ENCODE measurements at regions not wholly inside any gene's neighbourhood (a gene's known extent, or its start where the extent isn't known, plus 50 kb on each side); places are given as distances from the start of the nearest gene placed in this dataset.

DNA sequence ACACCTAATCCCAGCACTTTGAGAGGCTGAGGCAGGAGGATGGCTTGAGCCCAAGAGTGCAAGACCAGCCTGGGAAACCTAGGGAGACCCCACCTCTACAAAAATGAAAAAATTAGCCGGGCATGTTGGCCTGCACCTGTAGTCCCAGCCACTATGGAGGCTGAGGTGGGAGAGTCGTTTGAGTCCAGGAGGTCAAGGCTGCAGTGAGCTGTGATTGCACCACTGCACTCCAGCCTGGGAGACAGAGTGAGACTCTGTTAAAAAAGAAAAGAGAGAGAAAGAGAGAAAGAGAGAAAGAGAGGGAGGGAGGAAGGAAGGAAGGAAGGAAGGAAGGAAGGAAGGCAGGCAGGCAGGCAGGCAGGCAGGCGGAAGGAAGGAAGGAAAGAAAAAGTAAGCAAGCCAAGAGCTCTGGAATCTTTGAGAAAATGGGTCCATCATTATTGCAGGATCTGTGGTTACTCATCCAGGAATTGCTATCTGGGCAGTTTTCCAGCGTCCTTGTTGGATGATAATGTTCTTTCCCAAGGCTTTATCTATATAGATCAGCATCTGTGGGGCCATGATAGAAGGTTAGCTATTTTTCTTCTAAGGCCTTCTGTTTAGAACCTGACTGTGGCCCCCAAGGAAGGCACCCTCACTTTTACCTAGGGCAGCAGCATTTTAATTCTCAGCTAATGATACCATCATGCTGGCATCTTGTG, 533.2 kb upstream of the CDH5 start:
- TF ChIP-seq, protein P1, sequence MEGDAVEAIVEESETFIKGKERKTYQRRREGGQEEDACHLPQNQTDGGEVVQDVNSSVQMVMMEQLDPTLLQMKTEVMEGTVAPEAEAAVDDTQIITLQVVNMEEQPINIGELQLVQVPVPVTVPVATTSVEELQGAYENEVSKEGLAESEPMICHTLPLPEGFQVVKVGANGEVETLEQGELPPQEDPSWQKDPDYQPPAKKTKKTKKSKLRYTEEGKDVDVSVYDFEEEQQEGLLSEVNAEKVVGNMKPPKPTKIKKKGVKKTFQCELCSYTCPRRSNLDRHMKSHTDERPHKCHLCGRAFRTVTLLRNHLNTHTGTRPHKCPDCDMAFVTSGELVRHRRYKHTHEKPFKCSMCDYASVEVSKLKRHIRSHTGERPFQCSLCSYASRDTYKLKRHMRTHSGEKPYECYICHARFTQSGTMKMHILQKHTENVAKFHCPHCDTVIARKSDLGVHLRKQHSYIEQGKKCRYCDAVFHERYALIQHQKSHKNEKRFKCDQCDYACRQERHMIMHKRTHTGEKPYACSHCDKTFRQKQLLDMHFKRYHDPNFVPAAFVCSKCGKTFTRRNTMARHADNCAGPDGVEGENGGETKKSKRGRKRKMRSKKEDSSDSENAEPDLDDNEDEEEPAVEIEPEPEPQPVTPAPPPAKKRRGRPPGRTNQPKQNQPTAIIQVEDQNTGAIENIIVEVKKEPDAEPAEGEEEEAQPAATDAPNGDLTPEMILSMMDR (IDR thresholded peaks at IDR 0.05) = no peak
- no peak for TF ChIP-seq POLR2A (IDR thresholded peaks at IDR 0.05)
- no peaks in the 10 kb centered on the region for H3K4me1 ChIP-seq
- H3K9me3 ChIP-seq = no peaks in the 10 kb centered on the region
- intact Hi-C loops (cut with DNase I; ENCODE audit: low total_unique reads) = no loop called here
- H3K27ac ChIP-seq = no peak overlapping the region
- H3K27me3 ChIP-seq = no peaks in the 10 kb centered on the region
- no peak overlapping the region for H3K4me3 ChIP-seq
- no peaks in the 10 kb centered on the region for H3K36me3 ChIP-seq
- DNase-seq = peak in 1 of 2 donors; percentile 19

DNA sequence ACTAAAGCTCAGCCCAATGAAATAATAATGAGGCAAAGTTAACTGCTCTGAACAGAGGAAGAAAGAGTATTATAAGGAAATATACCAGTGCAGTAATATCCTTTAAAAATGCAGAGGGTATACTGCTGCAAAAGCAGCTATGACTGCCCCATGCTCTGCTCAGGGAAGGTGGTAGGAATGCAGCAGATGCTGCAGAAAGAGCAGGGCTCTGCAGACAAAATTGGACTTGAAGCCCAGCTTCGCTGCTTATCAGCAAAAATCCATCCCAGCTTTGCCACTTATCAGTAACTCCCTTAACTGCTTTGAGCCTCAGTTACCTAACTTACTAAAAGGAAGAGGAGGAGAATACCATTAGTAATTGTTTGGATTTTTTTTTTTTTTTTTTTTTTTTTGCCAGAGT, 533.8 kb upstream of the CDH5 start:
- DNase-seq = no peak
- intact Hi-C loops (cut with DNase I; ENCODE audit: low total_unique reads) = no loop called here
- H3K27ac ChIP-seq = no peak overlapping the region
- H3K4me1 ChIP-seq = no peaks in the 10 kb centered on the region
- H3K27me3 ChIP-seq = no peaks in the 10 kb centered on the region
- no peak overlapping the region for H3K4me3 ChIP-seq
- H3K36me3 ChIP-seq = no peaks in the 10 kb centered on the region
- no peaks in the 10 kb centered on the region for H3K9me3 ChIP-seq
- TF ChIP-seq, protein P1 (IDR thresholded peaks at IDR 0.05) = no peak
- no peak for TF ChIP-seq POLR2A (IDR thresholded peaks at IDR 0.05)

DNA sequence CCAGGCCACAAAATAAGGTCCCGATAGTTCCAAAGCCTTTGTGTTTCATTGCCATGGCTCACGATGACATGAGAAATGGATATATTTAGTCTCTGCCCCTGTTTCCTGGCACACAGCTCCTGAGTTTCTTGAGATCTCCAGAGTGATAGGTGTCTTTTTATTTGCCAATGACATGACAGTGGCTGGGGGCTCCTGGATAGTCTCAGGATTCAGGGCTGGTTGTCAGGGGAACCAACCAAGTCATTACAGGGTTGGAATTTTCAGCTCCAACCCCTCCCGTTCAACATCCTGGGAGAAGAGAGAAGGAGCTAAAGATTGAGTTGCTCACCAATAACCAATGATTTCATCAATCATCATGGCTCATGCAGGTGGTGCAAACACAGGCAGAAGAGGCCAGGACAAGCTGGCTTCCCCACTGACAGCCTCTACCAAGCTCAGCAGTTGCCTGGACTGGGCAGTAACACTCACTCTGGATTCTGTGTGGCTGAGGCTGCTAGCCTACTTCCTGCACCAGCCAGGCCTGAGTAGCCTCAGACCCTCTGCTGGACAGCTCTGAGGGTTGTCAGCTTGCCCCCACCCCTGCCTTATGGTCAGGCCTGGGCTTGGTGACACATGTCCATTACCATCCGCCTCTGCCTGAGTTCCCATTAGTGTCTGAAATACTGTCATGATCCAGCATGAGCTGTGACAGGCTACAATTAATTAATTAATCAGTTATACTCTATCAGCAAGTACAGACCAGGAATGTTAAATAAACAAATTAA, 534.4 kb upstream of the CDH5 start:
- intact Hi-C loops (cut with DNase I; ENCODE audit: low total_unique reads) = no loop called here
- Histone ChIP-seq H3K9me3 (no peaks in the 10 kb centered on the region), H3K27ac (no peak overlapping the region), H3K4me3 (no peak overlapping the region), H3K4me1 (no peaks in the 10 kb centered on the region), H3K36me3 (no peaks in the 10 kb centered on the region), H3K27me3 (no peaks in the 10 kb centered on the region)
- no peak for DNase-seq
- TF ChIP-seq, protein P1 (IDR thresholded peaks at IDR 0.05) = no peak
- TF ChIP-seq POLR2A (IDR thresholded peaks at IDR 0.05) = no peak

DNA sequence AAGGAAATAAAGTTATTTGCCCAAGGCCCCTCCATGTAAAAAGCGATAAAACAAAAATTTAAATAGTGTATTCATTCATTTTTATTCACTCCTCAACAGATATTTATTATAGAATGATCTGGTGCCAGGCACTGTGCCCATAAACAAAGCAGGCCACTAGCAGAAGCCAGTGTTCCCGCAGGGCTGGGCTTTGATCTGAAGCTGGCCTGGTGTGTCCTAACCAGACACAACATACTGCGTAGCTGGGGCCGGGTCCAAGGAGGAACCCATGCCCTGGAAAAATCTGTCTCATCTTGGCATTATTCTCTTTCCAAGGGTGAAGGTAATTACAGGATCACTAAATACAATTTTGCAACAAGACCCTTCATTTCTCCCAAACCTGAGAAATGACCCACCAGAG, 537.4 kb upstream of the CDH5 start:
- Histone ChIP-seq H3K36me3 (no peaks in the 10 kb centered on the region), H3K4me1 (no peaks in the 10 kb centered on the region), H3K27ac (no peak overlapping the region), H3K27me3 (no peaks in the 10 kb centered on the region), H3K9me3 (no peaks in the 10 kb centered on the region), H3K4me3 (no peak overlapping the region)
- DNase-seq = no peak
- TF ChIP-seq POLR2A (IDR thresholded peaks at IDR 0.05) = no peak
- TF ChIP-seq, protein P1 (IDR thresholded peaks at IDR 0.05) = no peak
- intact Hi-C loops (cut with DNase I; ENCODE audit: low total_unique reads) = no loop called here

DNA sequence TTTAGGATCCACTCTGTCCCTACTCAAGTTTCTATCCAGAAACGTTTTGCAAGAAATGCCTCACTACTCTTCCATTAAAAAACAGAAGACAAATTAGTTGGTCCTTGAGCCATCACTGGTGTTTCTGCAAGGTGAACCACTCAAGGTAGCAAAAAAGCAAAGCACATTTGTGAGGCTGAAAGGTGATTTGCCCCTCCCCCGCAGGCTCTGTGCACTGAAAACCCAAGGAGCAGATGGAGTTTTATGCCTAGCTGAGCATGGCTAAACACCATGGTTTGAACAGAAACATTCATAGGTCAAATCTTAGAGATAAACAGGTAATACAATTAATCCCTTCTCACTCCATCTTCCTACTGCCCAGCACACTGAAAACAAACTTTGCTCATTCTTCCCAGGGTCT, 538.2 kb upstream of the CDH5 start:
- DNase-seq = no peak
- intact Hi-C loops (cut with DNase I; ENCODE audit: low total_unique reads) = no loop called here
- no peak for TF ChIP-seq POLR2A (IDR thresholded peaks at IDR 0.05)
- TF ChIP-seq, protein P1 (IDR thresholded peaks at IDR 0.05) = no peak
- Histone ChIP-seq H3K27me3 (no peaks in the 10 kb centered on the region), H3K27ac (no peak overlapping the region), H3K4me3 (no peak overlapping the region), H3K9me3 (no peaks in the 10 kb centered on the region), H3K4me1 (no peaks in the 10 kb centered on the region), H3K36me3 (no peaks in the 10 kb centered on the region)

Data from uterus (tissue), 3 donors.